ENCODE measurements at regions not wholly inside any gene's neighbourhood (a gene's known extent, or its start where the extent isn't known, plus 50 kb on each side); places are given as distances from the start of the nearest gene placed in this dataset.

GRCh38 chr19:32240316-32240715 lies 105.1 kb upstream of the ZNF507 start:
- Histone ChIP-seq H3K4me3 (replicated peaks in 1 of 3; ENCODE audit: insufficient read depth in 1 of 3, low read depth in 2 of 3, low read length in 3 of 3) (no peak overlapping the region), H4K20me1 (ENCODE audit: insufficient read depth, low read length) (no peaks in the 10 kb centered on the region), H3K4me2 (ENCODE audit: low read depth, low read length) (no peak overlapping the region), H3K27ac (ENCODE audit: extremely low read length, insufficient read depth, low read length) (no peak overlapping the region), H3K9me3 (ENCODE audit: low read length) (no peaks in the 10 kb centered on the region), H3K36me3 (replicated peaks in 1 of 2; ENCODE audit: control insufficient read depth in 1 of 2, insufficient read depth in 2 of 2, low read length in 2 of 2) (no peaks in the 10 kb centered on the region), H3K4me1 (ENCODE audit: insufficient read depth, low read length) (no peaks in the 10 kb centered on the region), H3K9ac (ENCODE audit: insufficient read depth, low read depth, low read length) (no peak overlapping the region), H3K27me3 (ENCODE audit: control insufficient read depth in 1 of 2, insufficient read depth in 2 of 2, low read length in 2 of 2) (no peaks in the 10 kb centered on the region), H3K79me2 (ENCODE audit: insufficient read depth, low read length) (no peaks in the 10 kb centered on the region), H2AFZ (ENCODE audit: low read length) (no peak overlapping the region)
- BruUV-seq (replicated peaks): no TSS peak
- ChIA-PET POLR2A (no interaction called here), CTCF (ENCODE audit: low intra/inter-chr PET ratio, low total read pairs) (no interaction called here)
- TF ChIP-seq CENPT (CRISPR knock-in tag; IDR thresholded peaks at IDR 0.05; ENCODE audit: low read depth) (no peak), EP300 (IDR thresholded peaks at IDR 0.05; ENCODE audit: low read depth in 2 of 2, low read length in 2 of 2) (no peak), EP300 (CRISPR knock-in tag; IDR thresholded peaks at IDR 0.05; ENCODE audit: borderline replicate concordance) (no peak), HMGA1 (CRISPR knock-in tag; conservative IDR thresholded peaks at IDR 0.05) (no peak), NAIF1 (CRISPR knock-in tag; IDR thresholded peaks at IDR 0.05; ENCODE audit: borderline replicate concordance) (no peak), ETV6 (CRISPR knock-in tag; conservative IDR thresholded peaks at IDR 0.05) (no peak), MAZ (IDR thresholded peaks at IDR 0.05; ENCODE audit: borderline replicate concordance, low read depth, low read length) (no peak), MAZ (CRISPR knock-in tag; IDR thresholded peaks at IDR 0.05; ENCODE audit: low read depth) (no peak), ZNF597 (CRISPR knock-in tag; IDR thresholded peaks at IDR 0.05) (no peak)
- WGBS (ENCODE audit: low lambda C conversion rate): 32% methylated on average over 5 of the region's 7 CpGs
- ATAC-seq: no peak
- DNase-seq (ENCODE audit: low spot score): no peak
- intact Hi-C loops (cut with micrococcal nuclease; ENCODE audit: unreplicated experiment) (no loop called here), in situ Hi-C loops (cut with HindIII; ENCODE audit: extremely low pct_ligation_motif_present, low pct_unique_long_range_greater_than_20kb) (no loop called here)
- no peak for FAIRE-seq

GRCh38 chr19:32241306-32241705 lies 104.1 kb upstream of the ZNF507 start:
- intact Hi-C loops (cut with micrococcal nuclease; ENCODE audit: unreplicated experiment): no loop called here
- no peak overlapping the region for H3K4me3 ChIP-seq (replicated peaks in 1 of 3; ENCODE audit: insufficient read depth in 1 of 3, low read depth in 2 of 3, low read length in 3 of 3)
- H2AFZ ChIP-seq (ENCODE audit: low read length): no peak overlapping the region
- ChIA-PET CTCF (ENCODE audit: low intra/inter-chr PET ratio, low total read pairs) (no interaction called here), POLR2A (no interaction called here)
- H3K4me1 ChIP-seq (ENCODE audit: insufficient read depth, low read length): no peaks in the 10 kb centered on the region
- no peaks in the 10 kb centered on the region for H4K20me1 ChIP-seq (ENCODE audit: insufficient read depth, low read length)
- H3K9ac ChIP-seq (ENCODE audit: insufficient read depth, low read depth, low read length): no peak overlapping the region
- no peaks in the 10 kb centered on the region for H3K27me3 ChIP-seq (ENCODE audit: control insufficient read depth in 1 of 2, insufficient read depth in 2 of 2, low read length in 2 of 2)
- no peak overlapping the region for H3K27ac ChIP-seq (ENCODE audit: extremely low read length, insufficient read depth, low read length)
- H3K79me2 ChIP-seq (ENCODE audit: insufficient read depth, low read length): no peaks in the 10 kb centered on the region
- in situ Hi-C loops (cut with HindIII; ENCODE audit: extremely low pct_ligation_motif_present, low pct_unique_long_range_greater_than_20kb): no loop called here
- FAIRE-seq (no peak), DNase-seq (ENCODE audit: low spot score) (no peak), ATAC-seq (no peak)
- no peaks in the 10 kb centered on the region for H3K36me3 ChIP-seq (replicated peaks in 1 of 2; ENCODE audit: control insufficient read depth in 1 of 2, insufficient read depth in 2 of 2, low read length in 2 of 2)
- 12% methylated on average over 8 of the region's 8 CpGs for WGBS (ENCODE audit: low lambda C conversion rate)
- H3K9me3 ChIP-seq (ENCODE audit: low read length): no peaks in the 10 kb centered on the region
- H3K4me2 ChIP-seq (ENCODE audit: low read depth, low read length): no peak overlapping the region
- no TSS peak for BruUV-seq (replicated peaks)
- no peak for TF ChIP-seq MEIS1 (CRISPR knock-in tag; IDR thresholded peaks at IDR 0.05; ENCODE audit: borderline replicate concordance)
- no peak for TF ChIP-seq NCOR1 (IDR thresholded peaks at IDR 0.05; ENCODE audit: borderline replicate concordance, low read length)
- TF ChIP-seq NFKBIZ (CRISPR knock-in tag; IDR thresholded peaks at IDR 0.05): no peak
- no peak for TF ChIP-seq ZFP62 (CRISPR knock-in tag; IDR thresholded peaks at IDR 0.05)
- no peak for TF ChIP-seq ZNF280B (CRISPR knock-in tag; IDR thresholded peaks at IDR 0.05; ENCODE audit: borderline replicate concordance)
- TF ChIP-seq THAP9 (CRISPR knock-in tag; IDR thresholded peaks at IDR 0.05; ENCODE audit: borderline replicate concordance): no peak

All from HepG2 (cell line).